Activated CD4-positive, alpha-beta T cell treated with anti-CD3 and anti-CD28 coated beads, Interleukin-2, Interleukin-4, amounts not matched to agents 100 ng/mL and 50 ng/mL, durations not matched to agents 16 hours and 8 hours (primary cell): ENCODE measurements at regions not wholly inside any gene's neighbourhood (a gene's known extent, or its start where the extent isn't known, plus 50 kb on each side); places are given as distances from the start of the nearest gene placed in this dataset.

Experiments used
- DNase-seq: peaks from one replicate; pipeline ENCODE4 v3.0.0-alpha.2; 2020; ENCODE audit warnings: low spot score

- DNase-seq: no peak
Measured at GRCh38 chr3:124602980-124603627, 127.1 kb upstream of the UMPS start.

- no peak for DNase-seq
Measured at GRCh38 chr3:124605781-124606579, 124.3 kb upstream of the UMPS start.

- no peak for DNase-seq
Measured at GRCh38 chr3:124607163-124607562, 123.1 kb upstream of the UMPS start.

- DNase-seq: no peak
Measured at GRCh38 chr3:124609402-124609801, 120.8 kb upstream of the UMPS start.

- no peak for DNase-seq
Measured at GRCh38 chr3:124610130-124610529, 120.1 kb upstream of the UMPS start.

- no peak for DNase-seq
Measured at GRCh38 chr3:124611520-124611919, 118.7 kb upstream of the UMPS start.

- DNase-seq: no peak
Measured at GRCh38 chr3:124615896-124616543, 114.2 kb upstream of the UMPS start.

- no peak for DNase-seq
Measured at GRCh38 chr3:124617177-124617576, 113.1 kb upstream of the UMPS start.

- peak; percentile 17 for DNase-seq
Measured at GRCh38 chr3:124619887-124620599, 110.2 kb upstream of the UMPS start.

GRCh38 chr3:124620600-124621063, 109.6 kb upstream of the UMPS start:
- peak; percentile 43 for DNase-seq

- no peak for DNase-seq
Measured at GRCh38 chr3:124621498-124621897, 108.8 kb upstream of the UMPS start.

- no peak for DNase-seq
Measured at GRCh38 chr3:124625074-124625473, 105.2 kb upstream of the UMPS start.

- DNase-seq: no peak
Measured at GRCh38 chr3:124627501-124627908, 102.7 kb upstream of the UMPS start.

GRCh38 chr3:124628863-124629262, 101.4 kb upstream of the UMPS start:
- DNase-seq: no peak

- no peak for DNase-seq
Measured at GRCh38 chr3:124629497-124629896, 100.8 kb upstream of the UMPS start.

GRCh38 chr3:124630960-124631359, 99.3 kb upstream of the UMPS start:
- DNase-seq: no peak

GRCh38 chr3:124631727-124632126, 98.5 kb upstream of the UMPS start:
- no peak for DNase-seq

- DNase-seq: no peak
Measured at GRCh38 chr3:124632566-124633140, 97.6 kb upstream of the UMPS start.

- DNase-seq: no peak
Measured at GRCh38 chr3:124633524-124633923, 96.7 kb upstream of the UMPS start.

GRCh38 chr3:124634210-124635168, 95.8 kb upstream of the UMPS start:
- DNase-seq: no peak

- DNase-seq: no peak
Measured at GRCh38 chr3:124635169-124635539, 95.1 kb upstream of the UMPS start.
